ENCODE measurements at regions not wholly inside any gene's neighbourhood (a gene's known extent, or its start where the extent isn't known, plus 50 kb on each side); places are given as distances from the start of the nearest gene placed in this dataset.
A peak's percentile ranks its signal among the peaks of the same experiment; 100 is the strongest.

- H3K4me3 ChIP-seq = no peak overlapping the region
- DNase-seq (ENCODE audit: low read depth in 1 of 2, low spot score in 1 of 2) = no peak
- peaks cover 5% of the 10 kb centered on the region for H3K4me1 ChIP-seq (ENCODE audit: low read depth)
- no peak overlapping the region for H3K27ac ChIP-seq
- no peaks in the 10 kb centered on the region for H3K36me3 ChIP-seq
- no peaks in the 10 kb centered on the region for H3K27me3 ChIP-seq
- H3K9me3 ChIP-seq (ENCODE audit: low read depth) = no peaks in the 10 kb centered on the region
- TF ChIP-seq CTCF (IDR thresholded peaks at IDR 0.05; ENCODE audit: low read depth, low read length) = no peak
These were observed 566.1 kb downstream of the LTN1 start for GRCh38 chr21:28426545-28426944.

- Histone ChIP-seq H3K27ac (no peak overlapping the region), H3K36me3 (no peaks in the 10 kb centered on the region), H3K9me3 (ENCODE audit: low read depth) (no peaks in the 10 kb centered on the region), H3K4me1 (ENCODE audit: low read depth) (peaks cover 5% of the 10 kb centered on the region), H3K27me3 (no peaks in the 10 kb centered on the region), H3K4me3 (no peak overlapping the region)
- no peak for DNase-seq (ENCODE audit: low read depth in 1 of 2, low spot score in 1 of 2)
- no peak for TF ChIP-seq CTCF (IDR thresholded peaks at IDR 0.05; ENCODE audit: low read depth, low read length)
These were observed 569.0 kb downstream of the LTN1 start for GRCh38 chr21:28423521-28424190.

GRCh38 chr21:28421716-28422524 lies 570.8 kb downstream of the LTN1 start:
- H3K27me3 ChIP-seq = no peaks in the 10 kb centered on the region
- no peaks in the 10 kb centered on the region for H3K9me3 ChIP-seq (ENCODE audit: low read depth)
- H3K4me1 ChIP-seq (ENCODE audit: low read depth) = no peaks in the 10 kb centered on the region
- TF ChIP-seq CTCF (IDR thresholded peaks at IDR 0.05; ENCODE audit: low read depth, low read length) = no peak
- no peak overlapping the region for H3K4me3 ChIP-seq
- DNase-seq (ENCODE audit: low read depth in 1 of 2, low spot score in 1 of 2) = peak in 1 of 2 donors; percentile 61
- H3K27ac ChIP-seq = no peak overlapping the region
- H3K36me3 ChIP-seq = no peaks in the 10 kb centered on the region

- H3K36me3 ChIP-seq = no peaks in the 10 kb centered on the region
- no peak overlapping the region for H3K4me3 ChIP-seq
- H3K4me1 ChIP-seq (ENCODE audit: low read depth) = no peaks in the 10 kb centered on the region
- no peaks in the 10 kb centered on the region for H3K27me3 ChIP-seq
- no peaks in the 10 kb centered on the region for H3K9me3 ChIP-seq (ENCODE audit: low read depth)
- no peak for DNase-seq (ENCODE audit: low read depth in 1 of 2, low spot score in 1 of 2)
- H3K27ac ChIP-seq = no peak overlapping the region
- no peak for TF ChIP-seq CTCF (IDR thresholded peaks at IDR 0.05; ENCODE audit: low read depth, low read length)
These were observed 572.9 kb downstream of the LTN1 start for GRCh38 chr21:28419811-28420210.

GRCh38 chr21:28418726-28419514 lies 573.8 kb downstream of the LTN1 start:
- DNase-seq (ENCODE audit: low read depth in 1 of 2, low spot score in 1 of 2) = peak in 1 of 2 donors; percentile 82
- Histone ChIP-seq H3K9me3 (ENCODE audit: low read depth) (no peaks in the 10 kb centered on the region), H3K36me3 (no peaks in the 10 kb centered on the region), H3K4me1 (ENCODE audit: low read depth) (no peaks in the 10 kb centered on the region), H3K27ac (no peak overlapping the region), H3K4me3 (no peak overlapping the region), H3K27me3 (no peaks in the 10 kb centered on the region)
- TF ChIP-seq CTCF (IDR thresholded peaks at IDR 0.05; ENCODE audit: low read depth, low read length) = no peak
